Spinal cord (tissue), 9 donors: ENCODE measurements at regions not wholly inside any gene's neighbourhood (a gene's known extent, or its start where the extent isn't known, plus 50 kb on each side); places are given as distances from the start of the nearest gene placed in this dataset.
A peak's percentile ranks its signal among the peaks of the same experiment; 100 is the strongest.

Experiments
- DNase-seq, 6 donors: peaks; one replicate each; pipeline versions ENCODE4 v3.0.0 to v3.0.0-alpha.2; 2013 to 2015; ENCODE audit warnings: low spot score in 6 of 6, low read depth in 4 of 6
- H3K27ac ChIP-seq: one replicate; pipeline ENCODE4 v1.5.1; 2013; ENCODE audit warnings: low read depth, low read length, control low read depth
- H3K27me3 ChIP-seq: one replicate; pipeline ENCODE4 v1.6.1; 2013; ENCODE audit warnings: low read length; ENCODE audit not compliant: control insufficient read depth, insufficient read depth
- H3K36me3 ChIP-seq: one replicate; pipeline ENCODE4 v1.6.1; 2013; ENCODE audit warnings: low read length; ENCODE audit not compliant: control insufficient read depth, insufficient read depth
- H3K4me1 ChIP-seq: one replicate; pipeline ENCODE4 v1.6.1; 2013; ENCODE audit warnings: low read length; ENCODE audit not compliant: control insufficient read depth, insufficient read depth
- H3K4me3 ChIP-seq: one replicate; pipeline ENCODE4 v1.5.1; 2013; ENCODE audit warnings: low read depth, low read length, control low read depth
- H3K9me3 ChIP-seq: one replicate; pipeline ENCODE4 v1.6.1; 2013; ENCODE audit warnings: low read length; ENCODE audit not compliant: control insufficient read depth, insufficient read depth
- WGBS: methylation state at CpG from one replicate; pipeline ENCODE4 v1.1.5; 2013; ENCODE audit warnings: missing lambda C conversion rate; ENCODE audit not compliant: insufficient coverage; 5-methylcytosine and 5-hydroxymethylcytosine counted together
- donor health status: healthy.

- no peak for DNase-seq
- Histone ChIP-seq H3K4me3 (no peak overlapping the region), H3K27ac (no peak overlapping the region), H3K36me3 (no peaks in the 10 kb centered on the region), H3K9me3 (no peaks in the 10 kb centered on the region), H3K27me3 (no peaks in the 10 kb centered on the region), H3K4me1 (peaks cover 18% of the 10 kb centered on the region)
- 31% methylated on average over 2 of the region's 8 CpGs for WGBS
Measured at GRCh38 chr17:17398188-17398942, 78.4 kb upstream of the MED9 start.

GRCh38 chr17:17398943-17399926, 77.6 kb upstream of the MED9 start:
- 90% methylated on average over 10 of the region's 15 CpGs for WGBS
- no peaks in the 10 kb centered on the region for H3K27me3 ChIP-seq
- no peak overlapping the region for H3K27ac ChIP-seq
- H3K4me1 ChIP-seq, result peaks cover 26% of the 10 kb centered on the region
- H3K4me3 ChIP-seq, result no peak overlapping the region
- H3K36me3 ChIP-seq, result no peaks in the 10 kb centered on the region
- no peak for DNase-seq
- H3K9me3 ChIP-seq, result no peaks in the 10 kb centered on the region

DNA sequence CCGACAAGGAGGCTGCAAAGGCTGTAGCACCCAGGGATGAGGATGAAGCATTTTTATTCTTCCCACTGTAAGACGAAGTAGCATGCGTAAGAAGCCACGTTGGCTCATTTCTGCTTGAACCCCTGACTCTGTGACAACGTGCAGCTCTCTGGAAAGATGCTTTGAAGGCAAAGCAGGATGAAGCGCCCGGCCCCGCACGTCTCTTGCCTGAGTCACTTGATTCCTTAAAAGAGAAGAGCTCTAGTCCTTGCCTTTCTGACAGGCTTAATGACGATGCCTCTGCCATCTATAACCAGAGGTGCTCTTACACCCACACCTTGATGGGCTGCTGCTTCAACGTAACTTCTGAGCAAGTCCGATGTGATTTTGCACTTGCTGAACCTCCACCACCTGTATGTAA, 76.7 kb upstream of the MED9 start:
- no peak for DNase-seq
- no peak overlapping the region for H3K27ac ChIP-seq
- peaks cover 33% of the 10 kb centered on the region for H3K4me1 ChIP-seq
- WGBS, result 89% methylated on average over 12 of the region's 12 CpGs
- no peaks in the 10 kb centered on the region for H3K27me3 ChIP-seq
- H3K4me3 ChIP-seq, result no peak overlapping the region
- no peaks in the 10 kb centered on the region for H3K9me3 ChIP-seq
- no peaks in the 10 kb centered on the region for H3K36me3 ChIP-seq

GRCh38 chr17:17400566-17401184, 76.1 kb upstream of the MED9 start:
- Histone ChIP-seq H3K27ac (no peak overlapping the region), H3K36me3 (no peaks in the 10 kb centered on the region), H3K27me3 (no peaks in the 10 kb centered on the region), H3K4me1 (peaks cover 33% of the 10 kb centered on the region), H3K9me3 (no peaks in the 10 kb centered on the region), H3K4me3 (no peak overlapping the region)
- 90% methylated on average over 14 of the region's 14 CpGs for WGBS
- no peak for DNase-seq

DNA sequence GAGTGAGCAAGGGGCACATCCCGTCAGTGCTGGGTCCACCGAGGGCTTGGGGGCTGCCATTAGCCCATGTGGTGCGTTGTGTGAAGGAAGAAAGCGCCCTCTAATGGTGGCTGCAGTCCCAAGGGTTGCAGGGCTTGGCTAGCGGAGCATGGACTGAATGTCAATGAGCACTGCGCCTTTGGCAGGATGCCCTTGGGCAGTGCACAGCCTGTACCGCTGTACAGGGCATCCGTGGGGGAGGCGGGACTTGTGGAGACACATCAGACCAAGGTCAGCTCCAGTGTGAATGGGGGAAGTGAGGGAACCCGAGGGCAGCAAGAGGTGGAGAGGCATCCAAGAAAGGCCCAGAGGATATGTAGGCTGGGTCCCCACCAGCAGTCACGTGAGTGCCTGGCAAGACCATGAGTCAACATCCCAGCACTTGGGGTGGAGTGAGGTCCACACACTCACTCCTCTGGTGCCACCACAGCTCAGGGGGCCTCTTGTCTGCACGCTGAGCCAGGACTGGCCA, 75.5 kb upstream of the MED9 start:
- WGBS, result 74% methylated on average over 12 of the region's 12 CpGs
- Histone ChIP-seq H3K27ac (no peak overlapping the region), H3K9me3 (no peaks in the 10 kb centered on the region), H3K4me1 (peaks cover 38% of the 10 kb centered on the region), H3K27me3 (no peaks in the 10 kb centered on the region), H3K36me3 (no peaks in the 10 kb centered on the region), H3K4me3 (no peak overlapping the region)
- DNase-seq, result no peak

- Histone ChIP-seq H3K4me1 (peaks cover 38% of the 10 kb centered on the region), H3K4me3 (no peak overlapping the region), H3K36me3 (no peaks in the 10 kb centered on the region), H3K27me3 (no peaks in the 10 kb centered on the region), H3K9me3 (no peaks in the 10 kb centered on the region), H3K27ac (no peak overlapping the region)
- WGBS, result 92% methylated on average over 2 of the region's 6 CpGs
- DNase-seq, result no peak
Measured at GRCh38 chr17:17402558-17402957, 74.2 kb upstream of the MED9 start.

GRCh38 chr17:17403065-17403464, 73.7 kb upstream of the MED9 start:
- 62% methylated on average over 2 of the region's 6 CpGs for WGBS

DNA sequence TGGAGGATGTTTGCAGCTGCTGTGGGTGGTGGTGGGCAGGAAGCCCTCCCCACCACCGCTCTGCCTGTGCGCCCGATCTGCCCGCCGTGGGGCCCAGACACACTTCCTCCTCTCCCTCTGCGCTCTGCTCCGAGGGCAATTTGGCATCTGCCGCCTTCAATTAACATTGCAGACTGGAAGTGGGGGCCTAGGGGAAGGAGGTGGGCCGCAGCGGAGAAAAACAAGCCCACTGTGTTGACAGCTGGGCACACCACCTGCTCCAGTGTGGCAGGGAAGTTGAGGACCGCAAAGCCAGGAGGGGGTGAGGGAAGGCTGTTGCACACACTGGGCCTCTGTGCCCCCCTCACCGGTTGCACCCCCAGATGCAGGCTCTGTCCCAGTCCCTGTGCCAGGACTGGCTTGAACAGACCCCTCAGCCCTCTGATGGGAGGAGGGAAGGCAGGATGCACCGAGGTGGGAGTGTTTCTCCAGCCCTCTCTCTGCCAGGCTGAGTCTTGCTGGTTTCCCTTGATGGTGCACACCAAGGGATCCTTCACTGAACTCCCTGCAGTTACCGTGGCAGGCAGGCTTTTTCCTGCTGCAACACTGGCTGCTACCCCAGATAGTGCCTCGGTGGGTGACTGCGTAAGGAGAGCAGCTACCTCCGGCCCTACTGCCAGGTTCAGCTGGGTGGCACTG, 72.8 kb upstream of the MED9 start:
- H3K27ac ChIP-seq, result peak overlapping the region; percentile 69
- no peaks in the 10 kb centered on the region for H3K36me3 ChIP-seq
- H3K4me1 ChIP-seq, result peaks cover 32% of the 10 kb centered on the region
- DNase-seq, result peak in 3 of 6 donors; percentile 58 to 90 (median 88)
- H3K27me3 ChIP-seq, result no peaks in the 10 kb centered on the region
- no peaks in the 10 kb centered on the region for H3K9me3 ChIP-seq
- no peak overlapping the region for H3K4me3 ChIP-seq
- 26% methylated on average over 11 of the region's 17 CpGs for WGBS

More at GRCh38 chr17:17403065-17403464, 73.7 kb upstream of the MED9 start:
- peaks cover 38% of the 10 kb centered on the region for H3K4me1 ChIP-seq
- peak overlapping the region; percentile 69 for H3K27ac ChIP-seq
- no peak overlapping the region for H3K4me3 ChIP-seq
- no peaks in the 10 kb centered on the region for H3K9me3 ChIP-seq
- H3K27me3 ChIP-seq, result no peaks in the 10 kb centered on the region
- no peak for DNase-seq
- H3K36me3 ChIP-seq, result no peaks in the 10 kb centered on the region

GRCh38 chr17:17405673-17406072, 71.1 kb upstream of the MED9 start:
- H3K4me1 ChIP-seq, result peaks cover 29% of the 10 kb centered on the region
- H3K36me3 ChIP-seq, result no peaks in the 10 kb centered on the region
- no peak overlapping the region for H3K4me3 ChIP-seq
- H3K27me3 ChIP-seq, result no peaks in the 10 kb centered on the region
- H3K9me3 ChIP-seq, result no peaks in the 10 kb centered on the region
- WGBS, result 90% methylated on average over 2 of the region's 2 CpGs
- no peak overlapping the region for H3K27ac ChIP-seq
- no peak for DNase-seq
